Suprapubic skin (tissue), 4 donors: ENCODE measurements at regions not wholly inside any gene's neighbourhood (a gene's known extent, or its start where the extent isn't known, plus 50 kb on each side); places are given as distances from the start of the nearest gene placed in this dataset.

Experiments
- CTCF ChIP-seq, 2 donors: fragments of 200-600 bp in 1 of 2; fragments of 450-650 bp in 1 of 2; sonication (generic) in 1 of 2; IDR thresholded peaks; one replicate each; pipeline ENCODE4 v1.5.1; 2016 to 2019; ENCODE audit warnings: antibody characterized with exemption in 2 of 2, mild to moderate bottlenecking in 1 of 2, moderate library complexity in 1 of 2
- EP300 ChIP-seq: sonication (generic); formaldehyde crosslinking; IDR thresholded peaks from one replicate; pipeline ENCODE4 v1.6.1; 2017; ENCODE audit warnings: antibody characterized with exemption
- POLR2A ChIP-seq, 2 donors: fragments of 450-650 bp; IDR thresholded peaks; one replicate each; pipeline ENCODE4 v1.6.1; 2017; ENCODE audit warnings: antibody characterized with exemption in 2 of 2, mild to moderate bottlenecking in 2 of 2, moderate library complexity in 2 of 2
- POLR2AphosphoS5 ChIP-seq, 3 donors: sonication (generic); formaldehyde crosslinking; IDR thresholded peaks; one replicate each; pipeline ENCODE4 v1.6.1; 2017; ENCODE audit warnings: antibody characterized with exemption in 3 of 3

GRCh38 chr5:107241841-107242240 lies 428.9 kb downstream of the EFNA5 start:
- TF ChIP-seq CTCF (IDR thresholded peaks at IDR 0.05), result no peak
- TF ChIP-seq POLR2A (IDR thresholded peaks at IDR 0.05), result no peak
- TF ChIP-seq POLR2AphosphoS5 (IDR thresholded peaks at IDR 0.05), result no peak
- TF ChIP-seq EP300, result no peak
